ENCODE measurements at regions not wholly inside any gene's neighbourhood (a gene's known extent, or its start where the extent isn't known, plus 50 kb on each side); places are given as distances from the start of the nearest gene placed in this dataset.

GRCh38 chr6:91715171-91715805, 1128.4 kb upstream of the MAP3K7 start:
- TF ChIP-seq SMC3 (IDR thresholded peaks at IDR 0.05; ENCODE audit: borderline replicate concordance, low read length): no peak
- no peak for TF ChIP-seq RFX5 (IDR thresholded peaks at IDR 0.05; ENCODE audit: low read depth, low read length)
- no peak for TF ChIP-seq REST (IDR thresholded peaks at IDR 0.05; ENCODE audit: low read depth, low read length)
- no peak for TF ChIP-seq BCL11A (IDR thresholded peaks at IDR 0.05; ENCODE audit: low read depth, low read length)

All from GM12878 (cell line).